Esophagus muscularis mucosa (tissue), 4 donors: ENCODE measurements at regions not wholly inside any gene's neighbourhood (a gene's known extent, or its start where the extent isn't known, plus 50 kb on each side); places are given as distances from the start of the nearest gene placed in this dataset.

Experiments used
- EP300 ChIP-seq: sonication (generic); formaldehyde crosslinking; IDR thresholded peaks from one replicate; pipeline ENCODE4 v1.6.1; 2017; ENCODE audit warnings: antibody characterized with exemption
- POLR2A ChIP-seq: fragments of 450-650 bp; IDR thresholded peaks from one replicate; pipeline ENCODE4 v1.6.1; 2017; ENCODE audit warnings: antibody characterized with exemption, moderate library complexity, mild to moderate bottlenecking, low read depth
- POLR2AphosphoS5 ChIP-seq, 2 donors: sonication (generic); formaldehyde crosslinking; IDR thresholded peaks; one replicate each; pipeline ENCODE4 v1.6.1; 2017; ENCODE audit warnings: antibody characterized with exemption in 2 of 2
- TF ChIP-seq, protein P1 (sequence below), 3 experiments: fragments of 200-600 bp in 2 of 3; fragments of 450-650 bp in 1 of 3; sonication (generic) in 2 of 3; IDR thresholded peaks; one replicate each; pipeline ENCODE4 v1.5.1; 2017 to 2019; ENCODE audit warnings: antibody characterized with exemption in 3 of 3, mild to moderate bottlenecking in 2 of 3, moderate library complexity in 1 of 3

DNA sequence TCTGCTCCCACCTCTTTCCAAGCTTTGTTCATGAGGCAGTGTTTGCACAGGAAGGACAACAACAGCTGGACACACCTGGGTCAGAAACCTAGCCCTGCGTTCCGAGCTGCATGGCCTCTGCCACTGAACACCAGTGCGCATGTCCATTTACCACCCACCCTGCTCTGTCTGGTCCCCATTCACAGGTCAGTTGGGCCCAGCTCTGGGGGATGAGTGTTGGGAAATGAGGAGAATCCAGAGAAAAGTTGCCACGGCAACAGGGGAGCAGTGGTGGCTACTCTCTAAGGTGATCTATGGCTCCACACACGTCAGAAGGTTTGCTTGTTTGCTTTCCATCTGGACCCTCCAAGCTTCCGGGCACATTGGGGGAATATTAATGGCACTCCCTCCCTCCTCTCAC, 70.4 kb upstream of the ASIC2 start:
- no peak for TF ChIP-seq POLR2AphosphoS5 (IDR thresholded peaks at IDR 0.05)
- no peak for TF ChIP-seq POLR2A
- TF ChIP-seq, protein P1, sequence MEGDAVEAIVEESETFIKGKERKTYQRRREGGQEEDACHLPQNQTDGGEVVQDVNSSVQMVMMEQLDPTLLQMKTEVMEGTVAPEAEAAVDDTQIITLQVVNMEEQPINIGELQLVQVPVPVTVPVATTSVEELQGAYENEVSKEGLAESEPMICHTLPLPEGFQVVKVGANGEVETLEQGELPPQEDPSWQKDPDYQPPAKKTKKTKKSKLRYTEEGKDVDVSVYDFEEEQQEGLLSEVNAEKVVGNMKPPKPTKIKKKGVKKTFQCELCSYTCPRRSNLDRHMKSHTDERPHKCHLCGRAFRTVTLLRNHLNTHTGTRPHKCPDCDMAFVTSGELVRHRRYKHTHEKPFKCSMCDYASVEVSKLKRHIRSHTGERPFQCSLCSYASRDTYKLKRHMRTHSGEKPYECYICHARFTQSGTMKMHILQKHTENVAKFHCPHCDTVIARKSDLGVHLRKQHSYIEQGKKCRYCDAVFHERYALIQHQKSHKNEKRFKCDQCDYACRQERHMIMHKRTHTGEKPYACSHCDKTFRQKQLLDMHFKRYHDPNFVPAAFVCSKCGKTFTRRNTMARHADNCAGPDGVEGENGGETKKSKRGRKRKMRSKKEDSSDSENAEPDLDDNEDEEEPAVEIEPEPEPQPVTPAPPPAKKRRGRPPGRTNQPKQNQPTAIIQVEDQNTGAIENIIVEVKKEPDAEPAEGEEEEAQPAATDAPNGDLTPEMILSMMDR (IDR thresholded peaks at IDR 0.05), result no peak
- TF ChIP-seq EP300, result no peak
